Vagina (tissue), 2 donors: ENCODE measurements at regions not wholly inside any gene's neighbourhood (a gene's known extent, or its start where the extent isn't known, plus 50 kb on each side); places are given as distances from the start of the nearest gene placed in this dataset.

Source experiments
- DNase-seq, 2 donors: peaks; one replicate each; pipeline ENCODE4 v3.0.0-alpha.2; 2017; ENCODE audit errors: extremely low spot score in 2 of 2
- H3K27ac ChIP-seq: fragments of 200-600 bp; sonication (generic); one replicate; pipeline ENCODE4 v1.5.1; 2019
- H3K27me3 ChIP-seq: fragments of 200-600 bp; sonication (generic); one replicate; pipeline ENCODE4 v1.5.1; 2019
- H3K36me3 ChIP-seq, 2 donors: fragments of 200-600 bp; sonication (generic); one replicate each; pipeline ENCODE4 v1.5.1; 2017 to 2019
- H3K4me1 ChIP-seq: fragments of 200-600 bp; sonication (generic); one replicate; pipeline ENCODE4 v1.5.1; 2019
- H3K4me3 ChIP-seq, 2 donors: fragments of 200-600 bp; sonication (generic); 1 replicate in 1 of 2; 2 replicates in 1 of 2; pipeline ENCODE4 v1.5.1; 2016 to 2019
- H3K9me3 ChIP-seq: fragments of 200-600 bp; sonication (generic); one replicate; pipeline ENCODE4 v1.5.1; 2019
- POLR2A ChIP-seq, 2 donors: fragments of 450-650 bp; IDR thresholded peaks; one replicate each; pipeline ENCODE4 v1.6.1; 2017; ENCODE audit warnings: antibody characterized with exemption in 2 of 2, mild to moderate bottlenecking in 2 of 2, moderate library complexity in 2 of 2
- POLR2AphosphoS5 ChIP-seq, 2 donors: sonication (generic); formaldehyde crosslinking; IDR thresholded peaks; one replicate each; pipeline ENCODE4 v1.9.0; 2017; ENCODE audit warnings: antibody characterized with exemption in 2 of 2, mild to moderate bottlenecking in 2 of 2, low read depth in 1 of 2; ENCODE audit not compliant: insufficient read depth in 1 of 2
- intact Hi-C: fragments of 100-400 bp; cut with DNase I; formaldehyde crosslinking; loops from one replicate; pipeline ENCODE4 v1.15.1; 2023
- TF ChIP-seq, protein P1 (sequence below), 3 experiments: fragments of 450-650 bp in 2 of 3; fragments of 200-600 bp in 1 of 3; sonication (generic) in 1 of 3; IDR thresholded peaks; one replicate each; pipeline ENCODE4 v1.5.1; 2017 to 2019; ENCODE audit warnings: antibody characterized with exemption in 3 of 3, mild to moderate bottlenecking in 2 of 3, moderate library complexity in 2 of 3

DNA sequence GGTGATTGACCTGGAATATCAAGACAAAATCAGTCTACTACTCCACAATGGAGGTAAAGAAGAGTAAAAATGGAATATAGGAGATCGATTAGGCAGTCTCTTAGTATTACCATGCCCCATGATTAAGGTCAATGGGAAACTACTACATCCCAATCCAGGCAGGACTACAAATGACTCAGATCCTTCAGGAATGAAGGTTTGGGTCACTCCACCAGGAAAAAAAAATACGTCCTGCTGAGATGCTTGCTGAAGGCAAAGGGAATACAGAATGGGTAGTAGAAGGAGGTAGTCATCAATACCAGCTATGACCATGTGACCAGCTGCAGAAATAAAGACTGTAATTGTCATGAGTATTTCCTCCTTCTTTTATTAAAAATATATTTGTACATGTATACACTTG lies 103.4 kb upstream of the NPAS2 start:
- intact Hi-C loops = no loop called here
- Histone ChIP-seq H3K9me3 (no peaks in the 10 kb centered on the region), H3K36me3 (no peaks in the 10 kb centered on the region), H3K27me3 (no peaks in the 10 kb centered on the region), H3K27ac (no peak overlapping the region), H3K4me3 (no peak overlapping the region), H3K4me1 (no peaks in the 10 kb centered on the region)
- no peak for DNase-seq
- TF ChIP-seq POLR2AphosphoS5 (IDR thresholded peaks at IDR 0.05; ENCODE audit: insufficient read depth in 1 of 2, low read depth in 1 of 2) (no peak), POLR2A (IDR thresholded peaks at IDR 0.05) (no peak)
- TF ChIP-seq, protein P1, sequence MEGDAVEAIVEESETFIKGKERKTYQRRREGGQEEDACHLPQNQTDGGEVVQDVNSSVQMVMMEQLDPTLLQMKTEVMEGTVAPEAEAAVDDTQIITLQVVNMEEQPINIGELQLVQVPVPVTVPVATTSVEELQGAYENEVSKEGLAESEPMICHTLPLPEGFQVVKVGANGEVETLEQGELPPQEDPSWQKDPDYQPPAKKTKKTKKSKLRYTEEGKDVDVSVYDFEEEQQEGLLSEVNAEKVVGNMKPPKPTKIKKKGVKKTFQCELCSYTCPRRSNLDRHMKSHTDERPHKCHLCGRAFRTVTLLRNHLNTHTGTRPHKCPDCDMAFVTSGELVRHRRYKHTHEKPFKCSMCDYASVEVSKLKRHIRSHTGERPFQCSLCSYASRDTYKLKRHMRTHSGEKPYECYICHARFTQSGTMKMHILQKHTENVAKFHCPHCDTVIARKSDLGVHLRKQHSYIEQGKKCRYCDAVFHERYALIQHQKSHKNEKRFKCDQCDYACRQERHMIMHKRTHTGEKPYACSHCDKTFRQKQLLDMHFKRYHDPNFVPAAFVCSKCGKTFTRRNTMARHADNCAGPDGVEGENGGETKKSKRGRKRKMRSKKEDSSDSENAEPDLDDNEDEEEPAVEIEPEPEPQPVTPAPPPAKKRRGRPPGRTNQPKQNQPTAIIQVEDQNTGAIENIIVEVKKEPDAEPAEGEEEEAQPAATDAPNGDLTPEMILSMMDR (IDR thresholded peaks at IDR 0.05) = no peak

DNA sequence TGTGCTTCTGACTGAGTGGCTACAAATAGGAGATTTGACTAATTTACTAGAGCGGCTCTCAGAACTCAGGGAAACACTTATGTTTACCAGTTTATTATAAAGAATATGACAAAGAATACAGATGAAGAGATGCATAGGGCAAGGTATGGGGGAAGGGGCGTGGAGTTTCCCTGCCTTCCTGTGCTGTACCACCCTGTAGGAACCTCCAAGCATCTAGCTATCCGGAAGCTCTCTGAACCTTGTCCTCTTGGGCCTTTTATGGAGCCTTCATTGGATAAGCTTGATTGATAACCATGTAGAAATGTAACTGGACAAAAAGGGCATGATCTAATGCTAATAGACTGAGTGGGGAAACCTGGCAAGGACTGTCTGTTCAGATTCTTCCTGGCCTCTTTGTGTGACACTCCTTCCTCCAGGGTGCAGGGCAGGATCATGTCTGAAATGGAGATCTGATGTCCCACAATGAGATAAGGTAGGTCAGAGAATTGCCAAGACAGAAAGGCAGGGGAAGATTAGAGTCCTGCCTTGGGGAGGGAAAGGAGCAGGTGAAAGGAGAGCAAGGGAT lies 101.8 kb upstream of the NPAS2 start:
- Histone ChIP-seq H3K4me1 (no peaks in the 10 kb centered on the region), H3K4me3 (no peak overlapping the region), H3K27ac (no peak overlapping the region), H3K9me3 (no peaks in the 10 kb centered on the region), H3K36me3 (no peaks in the 10 kb centered on the region), H3K27me3 (no peaks in the 10 kb centered on the region)
- intact Hi-C loops = no loop called here
- no peak for DNase-seq
- TF ChIP-seq POLR2A (IDR thresholded peaks at IDR 0.05) = no peak
- TF ChIP-seq, protein P1 (IDR thresholded peaks at IDR 0.05) = no peak
- TF ChIP-seq POLR2AphosphoS5 (IDR thresholded peaks at IDR 0.05; ENCODE audit: insufficient read depth in 1 of 2, low read depth in 1 of 2) = no peak

DNA sequence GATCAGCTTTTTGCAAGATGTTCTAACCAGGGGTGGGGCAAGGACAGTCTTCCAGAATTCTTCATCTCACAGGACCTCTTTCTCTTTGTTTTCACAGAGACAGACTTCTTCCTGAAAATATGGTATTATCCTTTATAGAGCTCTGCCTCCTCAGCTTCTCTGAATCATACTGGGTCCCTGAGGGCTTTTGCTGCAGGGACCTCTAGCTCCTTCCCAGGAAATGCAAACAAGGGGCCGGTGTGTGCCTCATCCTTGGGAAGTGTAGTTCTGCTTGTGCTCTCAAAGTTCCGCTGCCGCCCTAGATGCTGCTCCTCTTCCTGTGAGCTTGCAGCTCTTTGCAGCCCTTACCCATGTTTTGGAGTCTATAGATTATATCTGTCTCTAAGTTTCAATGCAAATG lies 99.5 kb upstream of the NPAS2 start:
- no peaks in the 10 kb centered on the region for H3K27me3 ChIP-seq
- H3K36me3 ChIP-seq = no peaks in the 10 kb centered on the region
- no peak overlapping the region for H3K27ac ChIP-seq
- TF ChIP-seq POLR2AphosphoS5 (IDR thresholded peaks at IDR 0.05; ENCODE audit: insufficient read depth in 1 of 2, low read depth in 1 of 2) = no peak
- no peak for TF ChIP-seq POLR2A (IDR thresholded peaks at IDR 0.05)
- TF ChIP-seq, protein P1 (IDR thresholded peaks at IDR 0.05) = no peak
- H3K4me1 ChIP-seq = no peaks in the 10 kb centered on the region
- H3K9me3 ChIP-seq = no peaks in the 10 kb centered on the region
- intact Hi-C loops = no loop called here
- DNase-seq = no peak
- H3K4me3 ChIP-seq = no peak overlapping the region

DNA sequence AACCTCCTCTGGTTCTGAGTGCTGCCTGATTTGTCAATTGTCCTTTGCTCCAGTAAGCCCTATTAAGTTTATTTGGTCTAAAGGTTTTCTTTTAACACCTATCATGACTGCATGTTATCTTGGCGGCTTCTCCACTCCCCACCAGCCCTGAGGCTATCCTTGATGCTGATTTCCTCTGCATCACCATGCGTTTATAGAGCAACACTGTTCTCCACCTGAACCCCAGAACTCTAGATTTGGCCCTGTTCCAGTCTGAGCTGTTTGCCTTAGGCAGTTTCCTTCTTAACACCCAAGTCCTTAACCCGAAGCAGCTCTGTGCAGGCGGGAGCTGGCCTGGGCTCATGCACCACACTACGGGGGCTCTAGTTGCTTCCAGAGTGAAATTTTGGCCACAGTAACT lies 98.2 kb upstream of the NPAS2 start:
- Histone ChIP-seq H3K4me1 (no peaks in the 10 kb centered on the region), H3K27ac (no peak overlapping the region), H3K27me3 (no peaks in the 10 kb centered on the region), H3K36me3 (no peaks in the 10 kb centered on the region), H3K4me3 (no peak overlapping the region), H3K9me3 (no peaks in the 10 kb centered on the region)
- TF ChIP-seq POLR2AphosphoS5 (IDR thresholded peaks at IDR 0.05; ENCODE audit: insufficient read depth in 1 of 2, low read depth in 1 of 2) (no peak), POLR2A (IDR thresholded peaks at IDR 0.05) (no peak)
- TF ChIP-seq, protein P1 (IDR thresholded peaks at IDR 0.05) = no peak
- DNase-seq = no peak
- intact Hi-C loops = no loop called here

DNA sequence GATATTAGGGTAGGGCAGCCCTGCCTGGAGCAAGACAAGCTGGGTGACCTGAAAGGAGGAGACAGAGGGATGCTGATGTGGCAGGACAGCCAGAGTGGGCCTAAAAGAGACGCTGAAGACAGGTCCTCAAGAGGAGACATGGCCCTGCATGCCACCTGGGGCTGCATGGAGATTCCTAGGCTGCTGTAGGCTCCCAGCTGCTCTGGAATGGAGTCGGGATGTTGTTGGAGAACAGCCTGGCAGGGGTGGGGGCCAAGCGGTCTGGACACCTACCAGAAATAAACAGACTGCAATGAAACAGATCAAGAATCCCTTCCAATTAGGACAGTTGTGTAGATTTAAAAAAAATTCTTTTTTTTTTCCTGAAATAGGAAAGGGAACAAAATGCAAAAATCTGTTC lies 97.8 kb upstream of the NPAS2 start:
- H3K9me3 ChIP-seq = no peaks in the 10 kb centered on the region
- no peak for DNase-seq
- TF ChIP-seq, protein P1 (IDR thresholded peaks at IDR 0.05) = no peak
- TF ChIP-seq POLR2A (IDR thresholded peaks at IDR 0.05) (no peak), POLR2AphosphoS5 (IDR thresholded peaks at IDR 0.05; ENCODE audit: insufficient read depth in 1 of 2, low read depth in 1 of 2) (no peak)
- H3K27me3 ChIP-seq = no peaks in the 10 kb centered on the region
- H3K36me3 ChIP-seq = no peaks in the 10 kb centered on the region
- no peak overlapping the region for H3K4me3 ChIP-seq
- H3K4me1 ChIP-seq = no peaks in the 10 kb centered on the region
- intact Hi-C loops = no loop called here
- no peak overlapping the region for H3K27ac ChIP-seq
